T1000 (cell line): ENCODE measurements at regions not wholly inside any gene's neighbourhood (a gene's known extent, or its start where the extent isn't known, plus 50 kb on each side); places are given as distances from the start of the nearest gene placed in this dataset.
A peak's percentile ranks its signal among the peaks of the same experiment; 100 is the strongest.

Source experiments
- DNase-seq: peaks from one replicate; lab custom pipeline; 2025; ENCODE audit warnings: mixed read lengths; lab: John Stamatoyannopoulos, UW

- no peak for DNase-seq
These were observed 389.7 kb downstream of the KDM5D start for GRCh38 chrY:19354857-19355173.

GRCh38 chrY:19354061-19354856, 390.3 kb downstream of the KDM5D start:
- peak; percentile 71 for DNase-seq

GRCh38 chrY:19351616-19352015, 392.9 kb downstream of the KDM5D start:
- no peak for DNase-seq

- DNase-seq = no peak
These were observed 422.8 kb downstream of the KDM5D start for GRCh38 chrY:19321701-19322100.

- DNase-seq = no peak
These were observed 425.4 kb downstream of the KDM5D start for GRCh38 chrY:19319135-19319534.

DNA sequence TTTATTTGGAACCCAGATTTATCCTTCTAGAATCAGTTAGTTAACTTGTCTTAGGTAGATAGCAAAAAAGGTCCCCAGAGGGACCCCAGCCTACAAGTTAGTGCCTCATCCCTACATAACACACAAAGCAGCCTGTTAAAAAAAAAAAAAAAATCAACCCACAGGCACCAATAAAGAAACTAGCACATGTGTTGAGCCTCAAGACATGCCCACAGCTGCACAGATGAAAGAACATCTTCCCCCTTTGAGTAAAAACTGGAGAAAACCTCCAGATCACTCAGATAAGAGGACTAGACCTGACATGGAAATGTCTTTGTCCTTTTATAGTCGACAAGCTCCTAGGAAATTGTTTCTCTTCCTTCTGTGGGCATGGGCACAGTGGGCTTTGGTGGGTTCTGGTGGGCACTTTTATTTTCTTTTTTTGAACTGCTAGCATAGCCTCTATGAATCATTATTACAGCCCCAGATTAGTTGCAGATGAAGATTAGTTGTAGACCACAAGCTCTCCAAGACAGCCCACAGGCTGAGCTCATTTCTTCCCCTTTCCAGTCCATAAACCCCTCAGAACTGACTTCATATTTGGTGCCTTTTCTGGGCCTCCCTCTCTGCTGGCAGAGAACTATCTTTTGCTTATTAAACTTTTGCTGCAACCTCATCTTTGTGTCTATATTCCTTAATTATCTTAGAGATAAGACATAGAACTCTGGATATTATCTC, 427.1 kb downstream of the KDM5D start:
- DNase-seq = no peak

DNA sequence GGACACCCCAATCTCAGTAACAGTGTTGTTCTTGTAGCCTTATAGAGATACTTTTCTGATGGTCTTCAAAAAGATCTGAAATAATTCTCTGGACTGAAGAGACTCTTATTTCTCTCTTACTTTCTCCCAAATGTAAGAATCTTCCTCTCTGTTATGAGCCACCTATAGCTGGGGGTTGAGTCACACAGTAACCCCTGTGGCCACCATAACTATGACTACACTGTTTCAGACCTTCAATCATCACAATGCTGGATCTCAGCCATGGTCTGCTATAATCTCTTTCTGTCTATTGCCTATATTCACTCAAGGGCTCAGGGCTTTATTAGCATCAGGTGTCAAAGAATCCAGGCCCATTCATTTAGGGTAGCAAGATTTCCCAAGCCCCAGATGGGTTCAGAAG, 436.9 kb downstream of the KDM5D start:
- DNase-seq = peak; percentile 1

DNA sequence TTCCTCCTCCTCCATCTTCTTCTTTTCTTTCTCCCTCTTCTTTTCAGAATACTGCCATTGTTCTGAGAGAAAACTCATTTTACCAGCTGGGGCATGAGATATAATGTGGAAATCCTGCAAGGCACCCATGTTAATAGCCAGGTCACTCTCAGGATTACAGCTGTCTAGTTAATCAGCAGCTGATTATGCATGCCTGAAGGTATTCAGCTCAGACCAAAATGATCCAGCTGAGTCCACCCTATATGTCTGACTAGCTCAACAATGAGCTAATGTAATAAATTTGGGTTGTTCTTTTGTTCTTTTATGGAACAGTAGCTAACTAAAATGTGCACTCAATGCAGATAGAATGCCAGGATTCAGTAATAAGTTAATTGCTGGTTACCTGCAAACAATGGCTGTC, 441.4 kb downstream of the KDM5D start:
- DNase-seq = no peak

- DNase-seq = no peak
These were observed 453.6 kb downstream of the KDM5D start for GRCh38 chrY:19290925-19291324.

DNA sequence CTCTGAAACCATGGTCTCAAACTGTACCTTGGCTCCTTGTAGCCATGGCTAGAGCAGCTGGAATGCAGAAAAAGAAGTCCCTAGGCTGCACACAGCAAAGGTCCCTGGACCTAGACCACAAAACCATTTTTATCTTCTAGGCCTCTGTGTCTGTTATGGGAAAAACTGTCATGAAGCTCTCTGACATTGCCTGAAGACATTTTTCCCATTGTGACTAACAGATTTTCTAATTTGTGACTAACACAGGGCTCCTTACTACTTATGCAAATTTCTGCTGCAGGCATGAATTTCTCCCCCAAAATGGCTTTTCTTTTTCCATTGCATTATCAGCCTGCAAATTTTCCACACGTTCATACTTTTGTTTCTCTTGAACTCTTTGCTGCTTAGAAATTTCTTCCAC, 470.4 kb downstream of the KDM5D start:
- DNase-seq = no peak

DNA sequence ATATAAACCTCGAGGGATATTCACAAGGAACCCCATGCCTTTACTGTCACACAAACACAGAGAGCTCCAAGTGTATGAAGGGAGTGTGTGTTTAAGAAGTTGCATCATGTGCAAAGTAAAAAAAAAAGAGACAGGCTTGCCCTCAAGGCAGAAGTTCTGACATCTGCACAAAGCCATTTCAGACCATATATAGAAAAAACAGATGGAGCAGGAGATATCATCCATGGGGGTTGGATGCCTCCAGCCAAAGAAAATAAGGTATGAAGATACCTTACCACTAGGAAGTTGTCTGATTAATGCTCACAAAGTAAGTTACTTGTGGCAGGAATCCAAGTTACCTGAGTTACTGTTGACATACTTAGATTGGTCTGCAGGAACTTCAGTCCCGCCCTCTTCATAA, 476.2 kb downstream of the KDM5D start:
- no peak for DNase-seq

DNA sequence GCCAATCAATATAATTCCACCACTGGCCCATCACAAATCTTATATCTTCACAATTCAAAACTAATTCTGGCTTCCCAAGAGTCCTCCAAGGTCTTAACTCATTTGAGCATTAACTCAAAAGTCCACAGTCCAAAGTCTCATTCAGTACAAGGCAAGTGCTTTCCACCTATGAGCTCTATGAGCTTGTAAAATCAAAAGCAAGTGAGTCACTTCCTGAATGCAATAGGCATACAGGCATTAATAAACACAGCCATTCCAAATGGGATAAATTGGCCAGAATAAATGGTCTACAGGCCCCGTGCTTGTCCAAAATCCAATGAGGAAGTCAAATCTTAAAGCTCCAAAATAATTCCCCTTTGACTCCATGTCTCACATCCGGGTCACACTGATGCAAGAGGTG, 479.1 kb downstream of the KDM5D start:
- DNase-seq = no peak

DNA sequence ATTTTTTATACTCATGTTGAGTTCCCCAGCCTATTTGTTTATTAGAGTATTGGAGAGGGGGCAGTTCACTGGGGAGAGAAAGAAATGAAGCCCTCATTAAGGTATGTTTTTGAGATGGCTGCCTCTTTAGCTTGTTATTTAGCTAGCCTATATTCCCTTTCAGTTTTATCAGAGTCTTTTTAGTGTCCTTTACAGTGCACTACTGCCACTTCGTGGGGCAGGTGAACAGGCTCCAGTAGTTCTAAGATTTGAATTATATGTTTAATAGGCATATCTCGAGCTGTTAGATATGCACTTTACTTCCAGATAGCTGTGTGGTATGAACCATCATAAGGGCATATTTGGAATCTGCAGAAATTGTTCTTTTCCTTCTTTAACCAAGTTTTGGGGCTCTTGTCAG, 482.2 kb downstream of the KDM5D start:
- no peak for DNase-seq

DNA sequence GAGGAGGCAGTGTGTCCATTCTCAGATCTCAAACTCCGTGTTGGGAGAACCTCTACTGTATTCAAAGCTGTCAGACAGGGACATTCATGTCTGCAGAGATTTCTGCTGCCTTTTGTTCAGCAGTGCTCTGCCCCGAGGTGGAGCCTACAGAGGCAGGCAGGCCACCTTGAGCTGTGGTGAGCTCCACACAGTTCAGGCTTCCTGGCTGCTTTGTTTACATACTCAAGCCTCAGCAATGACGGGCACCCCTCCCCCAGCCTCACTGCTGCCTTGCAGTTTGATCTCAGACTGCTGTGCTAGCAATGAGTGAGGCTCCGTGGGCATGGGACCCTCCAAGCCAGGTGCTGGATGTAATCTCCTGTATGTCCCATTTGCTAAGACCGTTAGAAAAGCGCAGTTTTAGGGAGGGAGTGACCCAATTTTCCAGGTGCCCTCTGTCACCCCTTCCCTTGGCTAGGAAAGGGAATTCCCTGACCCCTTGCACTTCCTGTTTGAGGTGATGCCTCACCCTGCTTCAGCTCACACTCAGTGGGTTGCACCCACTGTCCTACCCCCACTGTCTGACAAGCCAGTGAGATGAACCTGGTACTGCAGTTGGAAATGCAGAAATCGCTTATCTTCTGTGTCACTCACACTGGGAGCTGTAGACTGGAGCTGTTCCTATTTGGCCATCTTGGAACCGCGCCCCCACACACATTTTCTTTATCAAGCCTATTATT, 458.9 kb upstream of the HSFY2 start:
- DNase-seq = no peak

- no peak for DNase-seq
These were observed 447.2 kb upstream of the HSFY2 start for GRCh38 chrY:19220784-19221183.

- no peak for DNase-seq
These were observed 435.4 kb upstream of the HSFY2 start for GRCh38 chrY:19208915-19209314.

DNA sequence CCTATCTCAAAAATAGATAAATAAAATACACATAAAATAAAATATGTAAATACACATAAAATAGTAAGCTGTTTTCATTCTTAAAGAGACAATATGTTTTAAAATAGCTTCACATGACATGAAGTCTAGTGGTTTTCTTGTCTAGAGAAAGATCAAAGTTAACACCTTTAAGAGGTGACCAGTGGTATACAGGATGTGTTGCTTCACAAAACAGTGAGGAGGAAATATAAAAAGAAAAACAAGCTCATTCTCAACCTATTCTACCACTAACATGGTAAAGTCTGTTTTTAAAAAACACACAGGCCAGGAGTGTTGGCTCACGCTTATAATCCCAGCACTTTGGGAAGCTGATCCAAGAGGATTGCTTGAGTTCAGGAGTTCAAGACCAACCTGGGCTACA, 433.5 kb upstream of the HSFY2 start:
- no peak for DNase-seq

DNA sequence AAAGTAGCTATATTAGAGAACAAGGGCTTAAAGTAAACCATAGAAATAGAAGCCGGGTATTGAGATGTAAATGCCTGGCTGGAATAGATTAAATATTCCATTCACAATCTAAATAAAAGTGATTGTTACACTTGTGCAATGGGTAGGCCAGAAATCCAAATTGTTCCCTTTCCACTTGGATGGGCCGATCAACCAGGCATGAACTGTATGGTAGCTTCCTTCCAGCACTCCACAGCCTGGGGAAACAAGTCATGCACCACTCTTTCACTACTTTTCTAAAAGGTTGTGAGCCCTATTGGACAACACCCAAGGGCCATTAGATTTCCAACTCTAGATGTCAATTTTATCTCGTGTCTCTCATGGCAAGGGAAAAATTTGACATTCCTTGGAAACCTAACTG, 407.3 kb upstream of the HSFY2 start:
- DNase-seq = no peak

- no peak for DNase-seq
These were observed 394.6 kb upstream of the HSFY2 start for GRCh38 chrY:19168202-19168565.

DNA sequence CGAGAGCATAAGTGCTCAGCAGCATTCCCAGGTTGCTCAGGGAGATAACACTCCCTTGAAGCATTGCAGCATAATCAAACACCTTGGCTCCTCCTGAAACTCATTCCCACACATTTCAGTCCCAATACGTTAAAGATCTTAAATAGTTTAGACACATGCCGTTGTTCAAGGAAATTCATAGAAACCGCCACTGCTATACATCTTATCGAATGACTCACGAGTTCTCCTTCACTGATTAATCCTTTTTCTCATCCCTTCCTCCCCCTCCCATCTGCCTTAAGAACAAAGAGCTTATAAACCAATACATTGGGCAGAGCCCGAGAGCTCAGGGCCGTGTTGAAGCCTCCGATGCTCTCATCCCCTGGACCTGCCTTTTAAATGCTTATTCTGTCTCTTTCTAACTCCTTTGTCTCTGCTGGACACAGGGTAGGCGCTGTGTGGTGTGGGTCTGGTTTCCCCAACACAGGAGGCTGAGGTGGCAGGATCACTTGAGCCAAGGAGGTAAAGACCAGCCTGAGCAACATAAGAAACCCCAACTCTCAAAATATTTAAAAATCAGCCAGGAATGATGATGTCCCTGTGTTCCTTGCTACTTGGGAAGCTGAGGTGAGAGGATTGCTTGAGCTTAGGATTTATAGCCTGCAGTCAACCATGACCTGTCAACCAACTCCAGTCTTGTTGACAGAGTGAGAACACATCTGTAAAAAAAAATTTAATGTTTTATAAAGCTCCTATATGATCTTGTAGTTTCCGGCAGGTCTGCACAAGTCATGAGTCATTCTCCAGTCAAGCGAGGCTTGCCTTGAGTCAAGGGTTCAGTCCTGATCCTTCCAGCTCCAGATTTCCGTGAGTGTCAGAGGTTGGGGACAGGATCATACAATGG, 394.0 kb upstream of the HSFY2 start:
- no peak for DNase-seq

DNA sequence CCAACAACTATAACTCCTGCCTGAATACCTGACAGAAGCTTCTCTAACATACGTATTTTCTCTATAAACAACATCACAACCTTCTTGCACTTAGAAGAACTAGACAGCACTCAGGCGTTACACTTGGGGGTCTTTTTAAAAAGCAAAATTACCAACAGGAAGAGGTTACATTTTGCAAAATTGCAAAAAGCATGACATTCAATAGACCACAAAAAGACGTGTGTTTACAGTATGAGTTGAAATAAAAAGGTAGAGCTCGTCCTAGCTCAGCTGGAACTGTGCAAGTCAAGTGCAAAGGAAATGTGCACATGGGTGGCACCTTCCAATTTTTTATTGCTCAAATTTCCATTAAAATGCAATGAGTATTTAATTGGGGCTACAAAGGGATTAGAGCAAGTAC, 375.2 kb upstream of the HSFY2 start:
- DNase-seq = no peak

GRCh38 chrY:19146296-19146695, 372.8 kb upstream of the HSFY2 start:
- DNase-seq = no peak
